Occipital lobe (tissue), 1 donor: ENCODE measurements at regions not wholly inside any gene's neighbourhood (a gene's known extent, or its start where the extent isn't known, plus 50 kb on each side); places are given as distances from the start of the nearest gene placed in this dataset.
"Not testable (repeated sequence)": the region's sequence is repeated elsewhere in the genome, so short reads cannot be mapped to it uniquely, and the experiment has no call there.

Source experiments
- DNase-seq: peaks from one replicate; lab custom pipeline; 2025; lab: John Stamatoyannopoulos, UW

DNA sequence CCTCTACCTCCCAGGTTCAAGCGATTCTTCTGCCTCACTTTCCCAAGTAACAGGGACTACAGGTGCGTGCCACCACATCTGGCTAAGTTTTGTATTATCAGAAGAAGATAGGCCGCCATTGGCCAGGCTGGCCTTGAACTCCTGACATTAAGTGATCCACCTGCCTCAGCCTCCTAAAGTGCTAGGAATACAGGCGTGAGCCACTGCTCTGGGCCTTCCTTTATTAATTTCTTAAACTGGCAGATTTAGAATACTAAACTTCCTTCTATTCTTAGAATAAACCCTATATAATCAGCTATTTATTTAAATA is 86.6 kb downstream of the HFE start:
- no peak for DNase-seq

DNA sequence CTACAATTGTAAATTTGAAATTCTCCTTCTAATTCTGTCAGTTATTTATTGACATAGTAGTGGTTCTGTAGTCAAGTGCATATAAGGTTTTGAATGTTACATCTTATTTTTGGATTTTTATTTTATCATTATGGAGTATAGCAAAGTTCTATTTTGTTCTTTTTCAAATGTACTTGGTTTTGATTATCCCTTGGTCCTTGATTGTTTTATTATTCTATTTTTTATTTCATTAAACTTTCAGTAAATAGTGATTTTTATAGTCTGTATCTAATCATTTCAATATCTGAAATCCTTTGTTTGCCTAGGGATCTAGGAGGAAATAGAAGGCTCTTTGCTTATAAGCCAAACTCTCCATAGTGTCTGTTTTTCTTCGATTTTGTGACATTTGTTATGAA is 87.8 kb downstream of the HFE start:
- no peak for DNase-seq

DNA sequence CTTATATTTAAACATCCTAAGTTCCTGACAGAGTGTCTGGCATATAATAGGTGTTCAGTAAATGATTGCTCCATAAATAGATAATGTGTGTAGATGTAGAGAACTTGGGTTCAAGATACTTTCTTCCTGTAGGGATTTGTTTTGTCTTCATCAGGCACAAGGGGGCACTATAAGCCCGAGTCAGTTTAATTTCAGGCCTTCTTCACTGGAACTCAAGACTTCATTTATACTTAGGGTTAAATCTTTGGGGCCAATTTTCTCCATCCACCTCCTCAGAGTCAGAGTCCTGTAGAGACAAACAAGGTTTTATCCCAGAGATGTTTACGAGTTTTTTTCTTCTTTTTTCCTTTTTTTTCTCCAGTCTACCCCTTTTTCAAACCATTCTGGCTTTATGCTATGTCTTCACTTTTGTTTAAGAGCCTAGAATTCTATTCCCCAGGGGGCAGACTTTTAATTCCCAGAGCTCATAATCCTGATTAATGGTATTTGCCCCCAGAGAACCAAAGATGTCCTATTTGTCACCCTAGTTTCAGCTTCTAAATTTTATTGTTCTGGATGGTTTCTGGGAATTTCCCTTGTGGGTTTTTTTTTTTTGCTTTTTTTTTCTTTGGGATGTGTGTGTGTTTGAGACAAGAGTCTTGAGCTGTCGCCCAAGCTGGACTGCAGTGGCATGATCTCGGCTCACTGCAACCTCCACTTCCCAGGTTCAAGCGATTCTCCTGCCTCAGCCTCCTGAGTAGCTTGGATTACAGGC is 88.4 kb downstream of the HFE start:
- no peak for DNase-seq

DNA sequence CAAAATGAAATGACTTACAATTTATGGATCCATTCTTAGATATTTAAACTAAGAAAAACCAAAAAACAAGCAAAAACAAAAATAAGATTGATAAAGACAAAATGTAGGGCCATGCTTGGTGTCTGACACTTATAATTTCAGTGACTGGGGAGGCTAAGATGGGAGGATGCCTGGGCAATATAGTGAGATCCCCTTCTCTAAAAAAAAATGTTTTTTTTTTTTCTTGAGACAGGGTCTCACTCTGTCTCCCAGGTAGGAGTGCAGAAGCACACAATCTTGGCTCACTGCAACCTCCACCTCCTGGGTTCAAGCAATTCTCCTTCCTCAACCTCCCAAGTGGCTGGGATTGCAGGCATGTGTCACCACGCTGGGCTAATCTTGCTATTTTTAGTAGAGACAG is 92.4 kb downstream of the HFE start:
- no peak for DNase-seq

DNA sequence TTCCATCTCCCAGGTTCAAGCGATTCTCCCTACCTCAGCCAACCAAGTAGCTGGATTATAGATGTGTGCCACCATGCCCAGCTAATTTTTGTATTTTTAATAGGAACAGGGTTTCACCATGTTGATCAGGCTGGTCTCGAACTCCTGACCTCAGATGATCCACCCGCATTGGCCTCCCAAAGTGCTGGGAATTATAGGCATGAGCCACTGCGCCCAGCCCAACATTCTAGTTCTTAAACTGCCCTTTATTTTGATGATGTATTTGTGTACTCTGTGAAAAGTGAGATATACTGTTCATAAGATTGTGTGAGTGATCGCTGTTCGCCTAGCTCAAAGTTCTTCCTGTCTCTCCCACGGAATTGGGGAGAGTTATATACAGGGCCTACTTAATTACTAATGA is 93.1 kb downstream of the HFE start:
- no peak for DNase-seq

DNA sequence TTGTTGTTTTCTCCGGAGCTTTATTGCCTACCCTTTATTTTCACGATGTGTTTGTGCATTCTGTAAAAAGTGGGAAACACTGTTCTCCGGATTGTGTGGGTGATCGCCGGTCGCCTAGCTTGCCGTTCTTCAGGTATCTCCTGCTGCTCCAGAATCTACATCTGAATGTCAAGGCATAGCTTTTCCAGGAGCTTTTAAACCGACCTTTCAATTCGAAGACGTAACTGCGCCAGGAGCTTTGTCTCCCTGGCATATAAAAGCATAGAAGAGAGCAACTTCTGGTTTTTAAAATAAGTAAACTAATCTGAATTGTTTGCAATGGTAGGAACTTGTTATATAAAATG is 96.0 kb downstream of the HFE start:
- DNase-seq: no peak

DNA sequence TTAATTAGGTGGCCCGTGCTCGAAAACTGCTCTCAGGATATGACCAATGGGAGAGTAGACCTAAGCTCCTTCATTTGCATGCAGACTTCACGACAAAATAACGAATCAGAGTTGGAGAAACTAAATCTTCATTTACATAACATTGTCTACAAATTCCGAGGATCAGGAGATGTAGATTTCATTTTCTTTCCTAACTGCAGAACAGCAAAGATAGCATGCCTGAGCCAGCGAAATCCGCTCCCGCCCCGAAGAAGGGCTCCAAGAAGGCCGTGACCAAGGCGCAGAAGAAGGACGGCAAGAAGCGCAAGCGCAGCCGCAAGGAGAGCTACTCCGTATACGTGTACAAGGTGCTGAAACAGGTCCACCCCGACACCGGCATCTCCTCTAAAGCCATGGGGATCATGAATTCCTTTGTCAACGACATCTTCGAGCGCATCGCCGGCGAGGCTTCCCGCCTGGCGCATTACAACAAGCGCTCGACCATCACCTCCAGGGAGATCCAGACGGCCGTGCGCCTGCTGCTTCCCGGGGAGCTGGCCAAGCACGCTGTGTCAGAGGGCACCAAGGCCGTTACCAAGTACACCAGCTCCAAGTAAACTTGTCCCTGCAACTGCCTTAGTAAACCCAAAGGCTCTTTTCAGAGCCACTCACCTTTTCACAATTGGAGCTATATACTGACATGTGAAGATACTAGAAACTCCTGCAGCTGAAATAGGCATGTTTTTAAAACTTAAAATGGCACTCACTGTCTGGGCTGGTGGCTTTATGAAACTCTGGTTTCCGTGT is 96.5 kb downstream of the HFE start:
- peak; percentile 71 for DNase-seq

DNA sequence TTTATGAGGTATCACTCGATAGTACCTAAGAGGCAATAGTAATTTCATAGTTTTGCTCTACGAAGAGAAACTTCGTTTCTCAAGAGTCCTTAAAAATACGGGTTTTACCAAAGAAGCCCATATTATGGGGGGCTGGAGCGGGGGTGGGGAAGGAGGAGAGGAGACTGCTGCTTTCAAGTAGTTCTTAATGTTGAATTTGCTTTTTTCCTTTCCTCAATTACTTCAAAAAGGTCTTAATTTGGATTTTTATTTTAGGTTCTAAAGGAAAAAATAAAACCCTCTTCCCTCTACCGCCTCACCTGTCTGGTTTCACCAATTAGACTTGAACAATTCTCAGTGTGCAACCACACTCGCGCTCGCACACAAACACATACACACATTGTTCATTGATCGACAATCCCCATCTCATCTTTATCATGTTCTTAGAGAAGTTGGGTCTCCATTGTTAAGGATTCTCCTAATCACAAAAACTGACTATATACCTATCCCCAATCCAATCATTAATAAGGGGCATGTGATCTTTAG is 97.2 kb downstream of the HFE start:
- DNase-seq: no peak

DNA sequence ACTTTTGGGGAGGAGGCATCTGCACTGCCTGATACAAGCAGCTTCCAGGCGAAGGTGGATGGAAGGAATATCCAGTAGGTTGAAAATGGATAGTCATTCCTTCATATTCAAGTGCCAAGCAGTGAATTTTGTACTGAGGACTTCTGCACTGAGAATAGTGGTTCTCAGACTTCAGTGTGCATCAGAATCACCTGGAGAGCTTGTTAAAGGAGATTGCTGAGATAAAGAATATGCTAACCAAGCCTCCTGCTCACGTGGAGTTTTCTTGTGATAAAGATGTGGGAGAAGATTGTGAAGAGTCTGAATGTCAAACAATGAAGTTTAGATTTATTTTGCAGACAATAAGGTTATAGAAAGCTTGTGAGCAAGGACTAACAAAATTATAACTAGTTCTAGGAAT is 97.8 kb downstream of the HFE start:
- no peak for DNase-seq

DNA sequence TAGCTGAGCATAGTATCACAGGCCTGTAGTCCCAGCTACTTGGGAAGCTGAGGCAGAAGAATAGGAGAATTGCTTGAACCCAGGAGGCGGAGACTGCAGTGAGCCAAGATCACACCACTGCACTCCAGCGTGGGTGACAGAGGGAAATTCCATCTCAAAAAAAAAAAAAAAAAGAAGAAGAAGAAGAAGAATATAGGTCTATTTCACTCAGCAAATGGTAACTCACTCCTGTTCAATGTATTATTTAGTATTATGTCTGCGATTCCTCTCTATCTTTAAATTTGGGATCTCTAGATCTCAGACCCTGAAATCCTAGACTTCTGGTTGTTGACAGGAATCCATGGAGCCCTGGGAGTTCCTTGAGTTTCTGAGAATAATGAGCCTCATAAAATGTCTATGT is 98.6 kb downstream of the HFE start:
- DNase-seq: no peak

DNA sequence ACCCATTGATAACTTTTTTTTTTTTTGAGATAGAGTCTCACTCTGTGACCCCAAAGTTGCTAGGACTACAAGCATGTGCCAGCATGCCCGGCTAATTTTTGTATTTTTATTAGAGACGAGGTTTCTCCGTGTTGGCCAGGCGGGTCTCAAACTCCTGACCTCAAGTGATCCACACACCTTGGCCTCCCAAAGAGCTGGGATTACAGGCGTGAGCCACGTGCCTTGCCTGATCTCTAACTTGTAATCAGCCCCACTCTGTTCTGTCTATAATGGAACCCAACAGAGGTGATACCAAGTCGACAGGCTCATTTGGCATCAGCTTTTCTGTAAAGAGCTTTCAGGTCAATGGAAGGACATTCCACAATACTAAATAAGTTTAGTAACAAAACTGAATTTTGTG is 99.4 kb downstream of the HFE start:
- DNase-seq: no peak

DNA sequence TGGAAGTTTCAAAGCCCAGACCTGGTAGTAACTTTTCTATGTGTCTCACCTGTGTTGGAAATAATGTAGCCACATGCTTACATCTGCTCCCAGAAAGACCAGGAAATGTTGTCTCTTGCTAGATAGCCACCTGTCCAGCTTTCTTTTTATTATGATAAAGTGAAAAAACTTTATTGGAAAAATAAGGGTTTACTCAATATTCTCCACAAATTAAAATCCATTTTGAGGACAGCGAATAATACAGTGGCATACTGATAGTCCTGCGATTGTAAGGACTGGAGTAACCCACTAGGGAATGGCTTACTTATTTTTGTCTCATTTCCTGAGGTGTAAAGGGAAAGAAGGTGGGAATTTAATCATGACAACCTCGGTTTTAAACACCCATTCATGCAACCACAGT is 100.1 kb downstream of the HFE start:
- DNase-seq: no peak

DNA sequence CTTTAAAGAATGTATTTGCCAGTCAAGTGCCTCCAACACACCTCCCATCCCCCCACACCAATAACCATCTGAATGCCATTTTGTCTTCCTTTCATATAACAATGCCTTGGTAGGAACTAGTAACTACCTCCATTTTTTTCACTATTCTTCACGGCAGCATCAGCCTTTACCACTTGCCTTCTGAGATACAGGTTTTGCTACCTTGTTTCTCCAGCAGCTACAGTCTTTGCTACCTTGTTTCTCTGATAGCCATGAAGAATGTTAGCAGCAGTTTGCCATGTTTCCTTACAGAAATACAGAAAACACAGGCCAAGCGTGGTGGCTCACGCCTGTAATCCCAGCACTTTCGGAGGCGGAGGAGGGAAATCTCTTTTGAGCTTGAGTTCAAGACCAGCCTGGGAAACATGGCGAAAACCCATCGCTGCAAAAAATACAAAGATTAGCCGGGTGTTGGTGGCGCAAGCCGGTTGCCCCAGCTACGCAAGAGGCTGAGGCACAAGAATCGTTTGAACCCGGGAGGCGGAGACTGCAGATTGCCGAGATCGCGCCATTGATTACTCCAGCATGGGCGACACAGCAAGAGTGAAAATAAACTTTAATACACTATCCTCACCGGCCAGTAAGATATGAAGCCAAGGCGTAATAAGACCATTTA is 100.9 kb downstream of the HFE start:
- no peak for DNase-seq

DNA sequence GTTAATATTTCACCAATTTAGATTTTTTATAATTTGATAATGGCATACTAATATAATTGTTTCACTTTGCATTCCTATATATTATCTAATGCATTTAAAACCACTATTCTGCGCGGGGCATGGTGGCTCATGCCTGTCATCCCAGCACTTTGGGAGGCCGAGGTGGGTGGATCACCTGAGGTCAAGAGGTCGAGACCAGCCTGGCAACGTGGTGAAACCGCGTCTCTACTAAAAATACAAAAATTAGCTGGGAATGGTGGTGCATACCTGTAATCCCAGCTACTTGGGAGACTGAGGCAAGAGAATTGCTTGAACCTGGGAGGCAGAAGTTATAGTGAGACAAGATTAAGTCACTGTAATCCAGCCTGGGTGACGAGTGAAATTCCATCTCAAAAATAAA is 104.3 kb downstream of the HFE start:
- not testable (repeated sequence) for DNase-seq

DNA sequence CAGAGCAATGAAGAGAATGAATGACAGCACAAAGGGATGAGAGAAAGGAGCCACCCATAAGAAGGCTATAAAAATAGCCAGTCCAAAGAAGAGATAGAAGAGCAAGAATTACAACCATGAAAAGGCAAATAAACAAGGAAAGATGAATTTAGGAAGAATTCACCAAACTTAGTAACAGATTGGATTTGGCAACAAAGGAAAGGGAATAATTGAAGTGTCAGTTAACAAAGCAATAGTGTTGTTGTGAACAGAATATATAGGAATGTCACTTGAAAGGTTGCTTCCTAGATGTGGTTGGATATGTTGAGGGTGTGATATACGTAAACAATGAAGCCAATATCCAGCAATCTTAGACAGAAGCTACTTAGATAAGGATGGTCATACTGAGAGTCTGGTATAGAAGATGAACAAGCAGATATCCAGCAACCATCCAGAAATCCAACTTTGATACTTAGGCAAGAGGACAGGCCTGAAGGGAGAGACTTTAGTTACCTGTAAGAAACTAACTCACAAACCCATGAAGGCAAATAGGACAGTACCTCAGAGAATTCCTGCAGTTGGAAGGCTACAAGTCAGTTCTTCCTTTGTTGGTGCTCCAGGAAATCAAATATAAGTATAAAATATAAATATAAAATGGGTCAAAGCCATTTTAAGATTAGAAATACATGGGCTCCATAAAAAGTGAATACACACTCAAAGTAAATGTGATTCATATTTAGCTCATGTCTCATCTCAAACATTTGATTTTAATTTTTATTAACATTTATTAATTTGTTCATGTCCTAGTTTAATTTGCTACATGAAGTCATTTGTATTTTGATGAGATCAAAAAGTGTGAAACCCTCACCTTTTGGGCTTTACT is 106.5 kb downstream of the HFE start:
- DNase-seq: no peak

DNA sequence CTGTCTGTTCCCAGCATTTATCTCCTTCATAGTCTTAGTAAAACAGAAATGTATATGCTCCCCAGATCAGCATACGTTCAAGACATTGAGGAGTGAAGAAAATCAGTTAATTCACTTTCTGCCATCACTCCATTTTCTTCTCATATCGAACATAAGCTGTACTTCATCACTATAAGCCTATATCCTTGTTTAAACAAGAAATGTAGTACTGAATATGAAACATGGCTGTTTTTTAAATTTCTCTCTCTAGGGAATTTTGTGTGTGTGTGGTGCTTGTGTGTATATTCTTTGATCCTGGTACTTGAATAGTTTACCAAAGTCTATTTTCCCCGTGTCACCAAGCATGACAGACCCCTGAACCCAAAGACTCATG is 107.1 kb downstream of the HFE start:
- DNase-seq: no peak

DNA sequence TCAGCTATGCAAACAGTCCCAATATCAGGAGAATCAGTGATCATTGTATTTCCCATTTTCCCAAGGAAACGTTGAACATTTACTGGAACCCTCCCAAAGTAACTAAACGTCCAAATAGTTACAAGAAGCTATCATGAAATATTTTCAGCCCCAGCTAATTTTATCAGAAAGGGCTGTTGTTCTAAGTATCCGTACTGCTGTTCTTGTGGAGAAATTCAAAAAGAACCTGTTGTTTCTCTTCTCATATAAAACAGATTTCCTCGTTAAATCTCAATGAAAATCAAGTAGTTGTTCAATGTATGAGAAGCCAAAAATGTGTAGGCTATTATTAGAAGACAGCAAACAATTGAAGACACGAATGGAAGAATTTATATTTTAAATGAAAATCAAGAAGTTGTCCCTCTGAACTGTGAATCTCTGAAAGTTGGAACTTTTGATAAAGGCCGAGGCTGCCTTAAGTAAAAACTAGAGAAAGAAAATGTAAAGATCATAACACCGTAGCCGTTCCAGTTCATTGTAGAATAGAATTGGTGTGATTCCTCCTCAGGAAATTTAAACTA is 107.7 kb downstream of the HFE start:
- no peak for DNase-seq

DNA sequence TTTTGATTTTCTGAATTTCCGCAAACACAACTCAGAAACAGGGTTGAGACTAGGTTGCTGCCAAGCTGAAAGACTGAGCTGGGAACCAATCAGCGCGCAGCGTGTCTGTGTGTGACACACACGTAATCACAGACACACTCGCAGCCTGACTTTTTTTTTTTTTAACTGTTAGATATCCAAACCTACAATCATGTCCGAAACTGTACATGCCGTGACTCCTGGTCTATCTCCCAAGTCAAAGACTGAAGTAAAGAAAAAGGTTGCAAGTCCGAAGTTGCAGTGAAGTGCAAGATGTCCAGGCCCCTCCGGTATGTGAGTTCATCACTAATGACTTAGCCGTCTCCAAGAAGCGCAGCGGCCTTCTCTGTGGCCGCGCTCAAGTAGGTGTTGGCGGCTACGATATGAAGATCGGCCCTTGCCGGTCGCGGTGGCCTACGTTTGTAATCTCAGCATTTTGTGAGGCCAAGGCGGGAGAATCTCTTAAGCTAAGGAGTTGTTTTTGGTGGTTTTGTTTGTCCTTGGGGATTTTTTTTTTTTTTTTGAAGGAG is 108.2 kb downstream of the HFE start:
- DNase-seq: peak; percentile 78

DNA sequence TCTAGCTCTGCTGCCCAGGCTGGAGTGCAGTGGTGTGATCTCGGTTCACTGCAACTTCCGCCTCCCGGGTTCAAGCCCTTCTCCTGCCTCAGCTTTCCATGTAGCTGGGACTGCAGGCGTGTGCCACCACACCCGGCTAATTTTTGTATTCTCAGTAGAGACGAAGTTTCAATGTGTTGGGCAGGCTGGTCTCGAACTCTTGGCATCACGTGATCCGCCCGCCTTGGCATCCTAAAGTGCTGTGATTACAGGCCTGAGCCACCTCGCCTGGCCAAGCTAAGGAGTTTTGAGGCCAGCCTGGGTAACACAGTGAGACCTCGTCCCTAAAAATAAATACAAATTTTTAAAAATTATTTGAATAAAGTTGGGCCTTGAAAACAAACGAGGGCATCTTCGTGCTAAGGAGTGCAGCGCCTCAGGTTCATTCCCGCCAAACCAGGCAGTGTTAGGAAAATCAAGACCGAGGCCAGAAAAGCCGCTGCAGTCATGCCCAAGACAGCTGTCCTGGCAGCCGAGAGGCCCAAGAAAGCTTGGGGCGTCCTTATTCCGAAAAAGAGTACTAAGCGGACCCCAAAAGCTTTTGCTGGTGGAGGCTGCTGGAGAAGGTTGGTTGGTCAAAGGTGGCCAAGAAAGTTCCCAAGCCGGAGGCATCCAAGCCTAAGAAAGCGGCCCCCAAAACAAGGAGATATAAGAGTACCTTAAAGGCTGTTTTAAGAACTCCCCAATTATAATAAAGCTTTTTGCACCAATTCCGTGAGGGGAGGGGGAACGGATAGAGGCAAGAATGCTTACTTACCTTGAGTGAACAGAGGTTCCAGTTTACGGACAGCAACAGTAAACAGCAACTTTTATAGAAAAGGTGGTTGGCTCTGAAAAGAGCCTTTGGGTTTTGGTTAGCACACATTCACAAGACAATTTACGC is 109.0 kb downstream of the HFE start:
- DNase-seq: no peak
